SH-SY5Y (cell line): ENCODE measurements at regions not wholly inside any gene's neighbourhood (a gene's known extent, or its start where the extent isn't known, plus 50 kb on each side); places are given as distances from the start of the nearest gene placed in this dataset.

Experiments used
- GATA2 ChIP-seq: IDR thresholded peaks from 2 replicates; pipeline ENCODE4 v1.6.1; 2011; ENCODE audit warnings: mild to moderate bottlenecking, low read depth, low read length
- GATA3 ChIP-seq: IDR thresholded peaks from 2 replicates; pipeline ENCODE4 v1.6.1; 2011; ENCODE audit warnings: low read depth, mild to moderate bottlenecking, low read length, moderate library complexity

DNA sequence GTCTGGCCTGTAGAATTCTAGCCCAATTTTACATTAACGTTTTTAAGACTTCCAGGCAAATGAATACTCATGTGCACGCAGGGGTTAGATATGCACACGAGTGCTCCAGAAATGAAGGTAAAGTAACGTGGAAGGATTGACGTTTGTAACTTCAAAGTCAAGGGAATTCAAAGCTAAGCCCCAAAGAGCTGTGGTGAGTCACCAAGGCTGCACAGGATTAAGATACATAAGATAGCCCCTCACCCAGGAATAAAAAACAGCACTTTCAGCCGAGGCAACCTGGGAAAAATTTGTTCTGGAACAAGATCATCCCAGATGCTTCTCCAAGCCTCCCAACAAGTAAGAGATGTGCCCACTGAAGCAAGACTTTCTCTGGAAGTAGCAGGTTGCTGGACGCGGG is 259.6 kb upstream of the PLXNA2 start:
- no peak for TF ChIP-seq GATA3
- TF ChIP-seq GATA2: no peak
